GM23338 (cell line): ENCODE measurements at regions not wholly inside any gene's neighbourhood (a gene's known extent, or its start where the extent isn't known, plus 50 kb on each side); places are given as distances from the start of the nearest gene placed in this dataset.

Source experiments
- ATAC-seq: fragments of 200-7000 bp; cut with Tn5 transposase; 3 replicates; pipeline ENCODE4 v1.9.1; 2020
- DNase-seq: peaks from one replicate; pipeline ENCODE4 v3.0.0-alpha.2; 2015; ENCODE audit warnings: low spot score
- H2AFZ ChIP-seq: fragments of 200-600 bp; sonication (generic); 2 replicates; pipeline ENCODE4 v1.8.0; 2016; ENCODE audit warnings: antibody characterized with exemption, mild to moderate bottlenecking, moderate library complexity
- H3F3A ChIP-seq: fragments of 200-600 bp; sonication (generic); replicated peaks from 2 replicates; pipeline ENCODE4 v1.8.0; 2017; ENCODE audit warnings: antibody characterized with exemption, mixed run types, low read depth
- H3K27ac ChIP-seq: fragments of 200-600 bp; sonication (generic); 2 replicates; pipeline ENCODE4 v1.6.1; 2016; ENCODE audit warnings: low read depth
- H3K27me3 ChIP-seq: fragments of 200-600 bp; sonication (generic); 2 replicates; pipeline ENCODE4 v1.8.0; 2016; ENCODE audit warnings: mild to moderate bottlenecking, mixed run types, moderate library complexity; ENCODE audit not compliant: insufficient read depth
- H3K36me3 ChIP-seq: fragments of 200-600 bp; sonication (generic); 2 replicates; pipeline ENCODE4 v1.8.0; 2016; ENCODE audit warnings: mild to moderate bottlenecking; ENCODE audit not compliant: insufficient read depth
- H3K4me1 ChIP-seq: fragments of 200-600 bp; sonication (generic); 2 replicates; pipeline ENCODE4 v1.8.0; 2016; ENCODE audit warnings: mild to moderate bottlenecking, moderate library complexity; ENCODE audit not compliant: insufficient read depth
- H3K4me2 ChIP-seq: fragments of 200-600 bp; sonication (generic); 2 replicates; pipeline ENCODE4 v1.7.1; 2017; ENCODE audit warnings: mixed run types
- H3K4me3 ChIP-seq: fragments of 200-600 bp; sonication (generic); 2 replicates; pipeline ENCODE4 v1.6.1; 2016; ENCODE audit warnings: mixed run types
- H3K79me2 ChIP-seq: fragments of 200-600 bp; sonication (generic); replicated peaks from 2 replicates; pipeline ENCODE4 v1.8.0; 2017; ENCODE audit warnings: mild to moderate bottlenecking; ENCODE audit not compliant: insufficient read depth
- H3K9me2 ChIP-seq: fragments of 200-600 bp; sonication (generic); 2 replicates; pipeline ENCODE4 v1.8.0; 2017; ENCODE audit not compliant: insufficient read depth
- H4K20me1 ChIP-seq: fragments of 200-600 bp; sonication (generic); replicated peaks from 2 replicates; pipeline ENCODE4 v1.8.0; 2017; ENCODE audit warnings: mild to moderate bottlenecking; ENCODE audit not compliant: insufficient read depth
- H3K27ac Mint-ChIP-seq: 2 replicates; pipeline ENCODE4 v1.8.0; 2020; ENCODE audit warnings: inconsistent platforms, mild to moderate bottlenecking, moderate library complexity, mixed read lengths
- H3K27me3 Mint-ChIP-seq: 3 replicates; pipeline ENCODE4 v1.8.0; 2022; ENCODE audit warnings: low read depth, mild to moderate bottlenecking, moderate library complexity, mixed read lengths, inconsistent platforms; ENCODE audit not compliant: insufficient read depth, poor library complexity
- H3K36me3 Mint-ChIP-seq: 3 replicates; pipeline ENCODE4 v1.8.0; 2021; ENCODE audit warnings: low read depth, mild to moderate bottlenecking, inconsistent platforms, moderate library complexity, mixed read lengths
- H3K4me1 Mint-ChIP-seq: 3 replicates; pipeline ENCODE4 v1.8.0; 2020; ENCODE audit warnings: mild to moderate bottlenecking, inconsistent platforms, mixed read lengths
- H3K4me3 Mint-ChIP-seq: 3 replicates; pipeline ENCODE4 v1.8.0; 2021; ENCODE audit warnings: moderate library complexity, mild to moderate bottlenecking, inconsistent platforms, mixed read lengths
- H3K9me3 Mint-ChIP-seq: 3 replicates; pipeline ENCODE4 v1.8.0; 2020; ENCODE audit warnings: moderate library complexity, mild to moderate bottlenecking, inconsistent platforms, mixed read lengths
- CTCF ChIP-seq, 2 experiments: fragments of 200-600 bp in 1 of 2; sonication (generic) in 1 of 2; conservative IDR thresholded peaks; 2 replicates each; pipeline versions ENCODE4 v1.5.1 to v1.6.1; 2016 to 2017; ENCODE audit warnings: antibody characterized with exemption in 2 of 2, low read depth in 2 of 2, mild to moderate bottlenecking in 2 of 2, moderate library complexity in 1 of 2
- ETS1 ChIP-seq: IDR thresholded peaks from 2 replicates; pipeline ENCODE4 v1.6.1; 2016; ENCODE audit warnings: antibody characterized with exemption
- EZH2 ChIP-seq: fragments of 200-600 bp; sonication (generic); IDR thresholded peaks from one replicate; pipeline ENCODE4 v1.8.0; 2017; ENCODE audit warnings: antibody characterized with exemption, mild to moderate bottlenecking, low read depth; ENCODE audit not compliant: unreplicated experiment
- EZH2phosphoT487 ChIP-seq: fragments of 200-600 bp; sonication (generic); IDR thresholded peaks from one replicate; pipeline ENCODE4 v1.8.1; 2018; ENCODE audit warnings: antibody characterized with exemption; ENCODE audit not compliant: unreplicated experiment
- JUNB ChIP-seq: IDR thresholded peaks from one replicate; pipeline ENCODE4 v1.6.1; 2016; ENCODE audit warnings: antibody characterized with exemption; ENCODE audit not compliant: unreplicated experiment
- NANOG ChIP-seq: IDR thresholded peaks from 2 replicates; pipeline ENCODE4 v1.6.1; 2016; ENCODE audit warnings: antibody characterized with exemption, borderline replicate concordance
- POLR2AphosphoS5 ChIP-seq: IDR thresholded peaks from 2 replicates; pipeline ENCODE4 v1.6.1; 2016; ENCODE audit warnings: antibody characterized with exemption, low read depth
- REST ChIP-seq: IDR thresholded peaks from one replicate; pipeline ENCODE4 v1.6.1; 2018; ENCODE audit warnings: antibody characterized with exemption; ENCODE audit not compliant: unreplicated experiment
- STAT1 ChIP-seq: IDR thresholded peaks from one replicate; pipeline ENCODE4 v1.6.1; 2016; ENCODE audit warnings: antibody characterized with exemption; ENCODE audit not compliant: unreplicated experiment
- ZNF114 ChIP-seq: fragments of 250-450 bp; sonication (Bioruptor Pico); IDR thresholded peaks from 2 replicates; pipeline ENCODE4 v1.5.0; 2020; ENCODE audit warnings: mild to moderate bottlenecking, moderate library complexity
- ZNF331 ChIP-seq: fragments of 250-450 bp; sonication (Bioruptor Pico); IDR thresholded peaks from 2 replicates; pipeline ENCODE4 v1.5.0; 2020; ENCODE audit warnings: low read depth, mild to moderate bottlenecking, moderate library complexity

GRCh38 chr5:90185897-90186468 is 223.6 kb downstream of the CETN3 start:
- no peak for ATAC-seq
- no peaks in the 10 kb centered on the region for H3K79me2 ChIP-seq
- no peak overlapping the region for H3K4me2 ChIP-seq
- H3K27ac Mint-ChIP-seq = no peak overlapping the region
- H3K27me3 Mint-ChIP-seq = peaks cover 2% of the 10 kb centered on the region
- H3K4me1 Mint-ChIP-seq = no peaks in the 10 kb centered on the region
- no peaks in the 10 kb centered on the region for H3K9me3 Mint-ChIP-seq
- no peaks in the 10 kb centered on the region for H3K27me3 ChIP-seq
- no peak overlapping the region for H3K4me3 Mint-ChIP-seq
- no peaks in the 10 kb centered on the region for H3K4me1 ChIP-seq
- TF ChIP-seq ZNF331 (no peak), JUNB (no peak), CTCF (conservative IDR thresholded peaks at IDR 0.05; ENCODE audit: low read depth in 2 of 2) (no peak), REST (no peak), NANOG (no peak), EZH2 (no peak)
- no peaks in the 10 kb centered on the region for H3F3A ChIP-seq
- no peak for DNase-seq
- no peaks in the 10 kb centered on the region for H3K36me3 ChIP-seq
- no peak overlapping the region for H3K27ac ChIP-seq
- H3K4me3 ChIP-seq = no peak overlapping the region
- no peaks in the 10 kb centered on the region for H4K20me1 ChIP-seq
- H2AFZ ChIP-seq = no peak overlapping the region
- H3K9me2 ChIP-seq = no peaks in the 10 kb centered on the region
- H3K36me3 Mint-ChIP-seq = no peaks in the 10 kb centered on the region

GRCh38 chr5:90184764-90185163 is 224.8 kb downstream of the CETN3 start:
- no peak overlapping the region for H3K4me2 ChIP-seq
- Mint-ChIP-seq H3K27me3 (peaks cover 2% of the 10 kb centered on the region), H3K27ac (no peak overlapping the region), H3K4me3 (no peak overlapping the region), H3K9me3 (no peaks in the 10 kb centered on the region), H3K36me3 (no peaks in the 10 kb centered on the region), H3K4me1 (no peaks in the 10 kb centered on the region)
- H3K4me3 ChIP-seq = no peak overlapping the region
- ATAC-seq = no peak
- DNase-seq = no peak
- H3K27me3 ChIP-seq = no peaks in the 10 kb centered on the region
- no peaks in the 10 kb centered on the region for H3F3A ChIP-seq
- H3K36me3 ChIP-seq = no peaks in the 10 kb centered on the region
- H4K20me1 ChIP-seq = no peaks in the 10 kb centered on the region
- H3K27ac ChIP-seq = no peak overlapping the region
- no peaks in the 10 kb centered on the region for H3K9me2 ChIP-seq
- H2AFZ ChIP-seq = no peak overlapping the region
- no peaks in the 10 kb centered on the region for H3K79me2 ChIP-seq
- H3K4me1 ChIP-seq = no peaks in the 10 kb centered on the region
- TF ChIP-seq POLR2AphosphoS5 (no peak), ZNF114 (CRISPR knock-in tag) (no peak), EZH2 (no peak), JUNB (no peak), ETS1 (no peak), EZH2phosphoT487 (no peak), STAT1 (no peak), ZNF331 (no peak)
